T-helper 22 cell (primary cell): ENCODE measurements at regions not wholly inside any gene's neighbourhood (a gene's known extent, or its start where the extent isn't known, plus 50 kb on each side); places are given as distances from the start of the nearest gene placed in this dataset.
"Not testable (repeated sequence)": the region's sequence is repeated elsewhere in the genome, so short reads cannot be mapped to it uniquely, and the experiment has no call there.

Source experiments
- DNase-seq: peaks from one replicate; pipeline ENCODE4 v3.0.0-alpha.2; 2020; ENCODE audit warnings: low read depth

DNA sequence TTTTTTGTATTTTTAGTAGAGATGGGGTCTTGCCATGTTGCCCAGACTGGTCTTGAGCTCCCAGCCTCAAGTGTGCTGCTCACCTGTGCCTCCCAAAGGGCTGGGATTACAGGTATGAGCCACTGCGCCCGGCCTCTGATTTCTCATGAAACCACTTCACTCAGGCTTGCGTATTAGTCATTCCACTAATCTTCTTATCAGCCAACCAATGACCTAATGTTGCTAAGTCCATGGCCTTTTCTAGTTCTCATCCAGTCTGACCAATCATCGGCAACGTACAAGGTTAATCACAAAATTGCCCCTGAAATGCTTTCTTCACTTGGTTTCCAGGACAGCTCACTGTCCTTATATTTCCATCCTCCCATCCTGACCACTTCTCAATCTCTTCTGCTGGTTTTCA is 605.3 kb upstream of the SLC10A2 start:
- no peak for DNase-seq

DNA sequence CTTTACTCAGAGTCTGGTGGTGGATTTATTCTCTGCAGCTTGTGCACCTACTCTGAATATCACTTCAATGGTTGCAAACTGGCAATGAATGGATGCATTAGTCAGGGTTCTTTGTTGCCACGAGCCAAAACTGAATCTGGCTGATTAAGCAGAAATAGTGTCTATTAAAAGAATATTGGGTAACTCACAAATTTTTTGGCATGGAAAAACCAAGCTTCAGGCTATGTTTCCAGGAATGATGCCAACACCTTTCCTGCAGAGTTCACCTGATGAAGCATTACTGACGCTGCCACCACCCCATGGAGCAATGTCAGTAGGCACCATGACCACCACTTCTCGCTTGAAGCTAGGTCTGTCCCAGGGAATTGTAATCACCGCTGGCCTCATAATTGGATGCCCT is 597.8 kb upstream of the SLC10A2 start:
- no peak for DNase-seq

DNA sequence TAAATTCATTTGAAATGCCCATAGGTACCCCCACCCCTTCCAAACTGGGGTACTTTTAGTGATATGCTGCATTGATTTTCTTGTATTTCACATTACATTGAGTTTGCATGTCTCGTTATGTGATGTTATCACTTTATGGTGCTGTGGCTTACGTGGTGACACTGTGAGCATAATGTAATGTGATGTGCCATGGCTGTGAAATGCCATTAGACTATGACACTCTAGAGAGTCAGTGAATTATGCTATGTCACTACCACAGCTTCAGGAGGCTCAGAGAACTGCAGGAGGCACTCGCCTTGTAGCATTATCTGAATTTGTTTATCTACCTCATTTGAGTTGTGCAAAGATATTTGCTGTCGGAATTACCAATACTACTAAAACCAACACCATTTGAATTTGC is 590.1 kb upstream of the SLC10A2 start:
- no peak for DNase-seq

DNA sequence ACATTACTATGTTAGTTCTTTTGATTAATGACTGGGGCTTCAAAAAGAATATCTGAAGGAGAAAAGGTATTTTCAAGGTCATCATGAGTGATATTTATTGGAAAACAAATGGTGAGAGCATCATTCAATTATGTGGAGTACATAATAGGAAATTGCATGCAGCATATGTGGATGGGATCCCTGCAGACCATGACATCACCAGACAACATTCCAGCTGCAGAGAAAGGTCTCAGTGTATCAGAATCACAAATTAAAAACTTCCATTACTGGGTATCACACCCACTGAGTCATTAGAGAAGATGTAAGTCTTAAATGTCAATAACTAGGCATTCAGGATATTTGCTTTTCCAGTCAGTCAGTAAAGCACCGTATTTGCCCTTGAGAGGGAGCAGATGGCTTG is 574.4 kb upstream of the SLC10A2 start:
- no peak for DNase-seq

DNA sequence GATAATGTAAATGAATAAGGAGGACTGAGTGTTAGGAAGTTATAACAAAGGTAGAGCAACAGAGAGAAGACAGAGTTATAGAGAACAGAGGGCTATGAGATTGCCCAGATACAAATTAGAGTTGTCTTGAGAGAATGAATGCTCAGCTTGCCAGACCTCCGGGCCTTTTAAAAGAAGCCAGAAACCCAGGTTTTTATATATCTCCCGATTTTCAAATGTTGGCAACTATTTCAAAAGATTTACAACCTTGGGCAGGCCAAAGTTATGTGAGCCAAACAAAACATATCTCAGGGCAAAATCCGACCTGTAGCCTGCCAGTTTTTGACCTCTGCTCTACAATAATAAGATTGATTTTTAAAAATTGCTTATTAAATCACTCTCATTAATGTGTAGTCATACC is 573.1 kb upstream of the SLC10A2 start:
- DNase-seq, result no peak

DNA sequence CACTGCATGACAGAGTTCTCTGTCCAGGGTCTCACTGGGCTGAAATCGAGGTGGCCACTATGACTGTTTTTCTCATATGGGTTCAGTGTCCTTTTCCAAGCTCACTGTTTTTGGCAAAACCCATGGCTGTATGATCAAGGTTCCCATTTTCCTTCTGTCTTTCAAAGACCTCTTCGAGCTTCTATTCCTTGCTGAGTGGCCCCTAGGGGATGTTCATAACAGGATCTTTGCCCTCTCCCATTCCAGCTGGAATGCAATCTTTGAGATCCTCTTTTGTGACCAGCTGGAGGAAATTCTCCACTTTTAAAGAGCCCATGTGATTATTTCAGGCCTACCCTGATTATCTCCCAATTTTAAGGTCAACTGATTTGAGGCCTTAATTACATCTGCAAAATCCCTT is 572.5 kb upstream of the SLC10A2 start:
- DNase-seq, result no peak

DNA sequence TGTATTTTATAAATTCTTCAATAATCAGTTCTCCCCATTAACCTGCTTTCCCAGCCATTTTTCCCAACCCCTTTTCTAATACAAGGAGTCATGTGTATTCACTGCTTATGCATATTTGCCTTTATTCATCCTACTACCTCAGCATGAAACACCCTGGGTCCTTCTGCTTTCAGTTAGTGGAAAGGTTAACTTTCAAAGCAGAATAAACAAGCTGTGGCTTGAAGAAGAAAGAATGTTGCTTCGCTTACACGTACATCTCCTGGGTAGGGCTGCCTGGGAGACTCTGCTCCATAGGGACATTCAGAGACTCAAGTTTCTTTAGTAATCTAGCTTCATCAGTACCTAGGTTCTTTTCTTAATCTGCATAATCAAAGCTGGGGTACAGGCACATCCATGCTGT is 567.8 kb upstream of the SLC10A2 start:
- DNase-seq, result no peak

DNA sequence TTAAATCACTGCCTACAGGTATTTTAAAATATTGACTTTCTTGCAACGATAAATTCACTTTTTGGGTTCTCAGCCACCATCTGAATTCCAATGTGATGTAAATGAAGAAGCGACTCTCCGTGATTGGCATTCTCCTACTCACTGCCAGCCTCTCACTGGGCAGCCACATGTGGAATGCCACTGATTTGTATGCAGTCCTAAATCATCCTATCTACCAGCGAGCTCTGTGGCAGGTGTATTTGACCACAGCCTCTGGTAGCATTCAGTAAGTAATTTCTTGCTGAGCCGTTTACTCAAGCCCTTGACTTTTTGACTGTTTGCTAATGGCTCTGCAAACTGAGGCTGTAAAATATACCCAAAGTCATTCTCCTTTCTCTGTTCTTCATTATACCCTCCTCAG is 559.0 kb upstream of the SLC10A2 start:
- no peak for DNase-seq

DNA sequence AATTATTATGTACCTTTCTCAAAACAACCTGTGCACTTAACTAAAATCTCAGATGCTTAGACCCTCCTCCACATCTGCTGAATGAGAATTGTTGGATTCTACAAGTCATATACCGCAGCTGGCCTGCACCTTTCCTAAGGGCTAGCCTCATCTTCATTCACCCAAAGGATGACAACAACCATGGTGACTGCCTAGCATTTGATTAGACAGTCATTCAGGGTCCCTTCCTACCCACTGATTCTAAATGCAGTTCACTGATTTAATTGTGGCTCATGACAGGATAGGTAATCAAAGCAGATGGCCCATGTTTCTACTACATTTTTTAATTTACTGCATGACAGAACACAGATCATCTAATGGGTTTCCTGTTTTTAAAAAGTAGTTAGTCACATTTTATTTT is 551.9 kb upstream of the SLC10A2 start:
- no peak for DNase-seq

DNA sequence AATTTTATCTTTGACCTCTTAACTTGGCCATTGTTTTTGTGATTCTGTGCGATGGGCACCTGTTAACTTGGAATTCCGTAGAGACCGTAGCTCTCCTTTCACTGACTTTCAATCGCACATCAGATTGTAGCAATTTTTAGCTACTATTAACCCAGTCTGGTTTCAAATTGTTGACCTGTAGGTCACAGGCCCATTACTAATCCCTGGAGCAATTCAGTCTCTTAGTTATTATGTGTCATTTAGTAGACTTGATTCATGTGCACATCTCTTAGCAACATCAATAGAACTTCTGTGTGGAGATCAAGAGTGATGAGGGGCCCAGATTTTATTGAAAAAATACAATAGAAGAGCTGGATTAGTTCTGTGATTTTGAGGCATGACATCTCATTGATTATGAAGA is 549.6 kb upstream of the SLC10A2 start:
- DNase-seq, result no peak

DNA sequence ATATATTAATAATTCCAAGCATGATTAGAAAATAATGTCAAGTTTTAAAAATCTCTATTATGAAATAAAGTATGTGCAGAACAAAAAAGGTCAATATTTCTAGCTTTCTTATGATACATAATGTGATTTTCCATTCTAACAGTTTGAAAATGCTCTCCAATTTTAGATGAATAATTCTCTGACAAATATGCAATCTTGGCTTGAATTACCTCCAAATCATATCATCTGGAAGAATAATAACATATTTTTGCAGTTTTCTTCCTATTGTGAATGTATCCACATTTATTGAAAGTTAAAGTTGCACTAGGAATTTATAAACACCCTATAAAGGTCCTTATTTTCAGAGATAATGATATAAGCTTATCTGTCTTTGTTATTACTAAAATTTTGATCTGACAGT is 548.5 kb upstream of the SLC10A2 start:
- DNase-seq, result no peak

DNA sequence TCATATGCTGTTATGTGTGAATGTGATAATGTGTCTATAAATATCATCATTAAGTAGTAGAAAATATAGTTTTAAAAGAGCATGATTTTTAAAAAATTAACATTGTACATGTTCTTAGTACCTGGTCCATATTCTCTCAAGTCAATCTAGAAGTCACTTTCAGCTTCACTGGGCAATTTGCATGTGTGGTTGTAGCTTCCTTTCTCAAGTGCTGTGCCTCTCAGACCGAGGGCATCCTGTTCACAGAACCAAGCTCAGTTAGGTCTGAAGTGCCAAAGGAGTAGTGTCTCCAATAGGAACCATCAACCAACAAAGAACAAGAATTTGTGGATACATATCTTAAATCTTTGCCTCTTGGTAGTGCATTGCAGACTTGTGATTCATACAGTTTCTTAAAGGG is 541.8 kb upstream of the SLC10A2 start:
- no peak for DNase-seq

DNA sequence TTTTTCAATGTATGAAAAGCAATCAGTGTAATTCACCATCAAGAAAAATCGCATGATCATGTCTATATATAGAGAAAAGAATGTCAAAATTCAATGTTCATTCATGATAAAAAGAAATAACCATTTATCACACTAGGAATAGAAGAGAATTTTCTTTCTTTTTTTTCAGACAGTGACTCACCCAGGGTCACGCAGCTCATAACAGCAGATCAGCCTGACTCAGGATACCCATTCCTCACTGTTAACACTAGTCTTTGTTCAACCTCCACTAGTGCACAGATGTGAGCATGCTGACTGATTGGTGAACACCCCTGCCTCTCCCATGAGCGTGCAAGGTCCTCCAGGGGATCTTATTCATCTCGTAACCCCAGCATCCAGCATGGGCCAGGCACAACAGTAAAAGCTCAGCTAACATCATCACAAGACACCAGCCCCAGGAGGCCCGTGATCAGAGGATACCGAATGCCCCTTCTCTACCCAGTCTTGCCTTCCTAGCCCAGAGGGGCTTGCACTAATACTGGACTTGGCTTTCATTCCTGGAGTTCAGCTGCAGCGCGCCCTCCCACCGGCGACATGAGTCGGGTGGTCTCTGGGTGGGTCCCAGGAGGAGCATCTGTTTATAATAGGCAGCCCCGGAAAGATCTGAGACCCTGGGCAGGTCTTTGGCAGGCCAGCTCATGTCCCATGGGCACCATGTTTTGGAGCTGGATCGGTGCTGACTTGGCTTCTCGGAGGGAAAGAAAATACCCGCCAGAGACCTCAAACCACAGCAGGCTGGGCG is 539.5 kb upstream of the SLC10A2 start:
- no peak for DNase-seq

DNA sequence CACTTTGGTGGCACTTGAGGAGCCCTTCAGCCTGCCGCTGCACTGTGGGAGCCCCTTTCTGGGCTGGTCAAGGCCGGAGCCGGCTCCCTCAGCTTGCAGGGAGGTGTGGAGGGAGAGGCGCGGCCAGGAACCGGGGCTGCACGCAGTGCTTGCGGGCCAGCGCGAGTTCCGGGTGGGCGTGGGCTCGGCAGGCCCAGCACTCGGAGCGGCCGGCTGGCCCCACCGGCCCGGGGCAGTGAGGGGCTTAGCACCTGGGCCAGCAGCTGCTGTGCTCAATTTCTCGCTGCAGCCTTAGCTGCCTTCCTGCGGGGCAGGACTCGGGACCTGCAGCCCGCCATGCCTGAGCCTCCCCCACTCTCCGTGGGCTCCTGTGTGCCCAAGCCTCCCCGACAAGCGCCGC is 533.7 kb upstream of the SLC10A2 start:
- not testable (repeated sequence) for DNase-seq

DNA sequence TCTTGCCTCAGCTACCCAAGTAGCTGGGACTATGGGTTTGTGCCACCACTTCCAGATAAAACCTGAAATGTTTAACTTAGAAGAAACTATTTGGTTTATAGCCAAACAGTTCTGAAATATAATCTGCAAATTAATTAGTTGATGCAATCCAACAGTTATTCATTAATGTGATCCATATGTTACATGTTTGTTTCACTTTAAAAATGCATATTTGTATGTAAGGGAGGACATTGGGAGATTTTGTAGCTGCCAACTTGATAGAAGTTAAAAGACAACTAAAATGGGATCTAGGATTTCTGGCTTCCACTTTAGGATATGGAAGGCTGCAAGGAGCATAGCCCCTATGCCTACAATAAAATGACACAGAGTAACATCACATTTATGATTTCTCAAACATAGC is 532.5 kb upstream of the SLC10A2 start:
- DNase-seq, result no peak

DNA sequence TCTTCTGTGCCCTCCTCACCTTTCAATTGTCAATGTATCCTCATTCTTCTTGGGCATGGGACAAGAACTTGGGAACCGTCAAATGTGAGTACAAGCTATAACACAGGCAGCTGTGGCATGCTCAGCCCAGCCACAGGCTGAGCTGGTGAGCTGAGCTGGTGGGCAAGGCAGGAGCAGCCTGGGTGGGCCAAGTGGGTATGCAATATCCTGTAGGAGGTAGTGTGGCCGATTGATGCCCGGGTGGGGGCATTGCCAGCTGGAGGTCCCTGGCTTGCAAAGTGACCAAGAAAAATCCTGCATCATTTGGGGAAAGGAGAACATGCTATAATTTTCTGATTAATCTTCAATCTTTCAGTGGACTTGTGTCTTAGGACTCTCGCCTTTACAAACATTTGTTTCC is 507.2 kb upstream of the SLC10A2 start:
- DNase-seq, result no peak

DNA sequence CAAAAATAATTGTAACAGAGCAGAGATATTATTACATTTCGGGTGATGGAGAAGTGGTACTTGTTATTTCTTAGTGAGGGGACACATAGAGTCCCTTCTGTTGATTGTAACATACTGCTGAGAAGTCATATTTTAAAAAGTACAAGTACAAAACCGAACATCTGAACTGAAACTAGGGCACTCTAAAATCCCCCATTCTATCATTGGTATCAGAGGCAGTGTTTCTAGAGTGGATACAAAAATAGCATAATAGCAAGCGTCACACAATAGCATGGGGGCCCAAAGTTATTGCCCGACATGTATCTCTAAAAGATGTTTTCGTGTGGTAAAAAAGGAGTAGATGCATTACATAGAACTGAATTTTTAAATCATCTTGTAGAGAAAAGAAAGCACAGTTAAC is 502.1 kb upstream of the SLC10A2 start:
- no peak for DNase-seq

DNA sequence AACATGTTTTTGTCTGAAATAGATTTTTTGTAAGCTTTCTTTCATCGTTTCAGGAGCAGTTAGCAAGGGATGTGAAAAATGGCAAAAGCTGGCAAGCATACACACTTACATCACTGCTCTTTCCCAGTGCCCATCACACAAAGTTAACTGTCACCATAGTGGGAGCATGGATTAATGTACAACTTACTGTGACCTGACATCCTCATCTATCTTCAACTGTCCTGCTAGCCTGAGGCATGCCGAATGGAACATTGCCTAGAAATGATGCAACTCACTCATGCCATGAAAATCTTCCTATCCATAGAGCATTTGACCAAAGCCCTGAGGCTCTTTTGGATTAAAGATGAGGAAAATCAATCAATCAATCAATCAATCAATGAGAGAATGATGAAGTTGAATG is 491.7 kb upstream of the SLC10A2 start:
- DNase-seq, result no peak

DNA sequence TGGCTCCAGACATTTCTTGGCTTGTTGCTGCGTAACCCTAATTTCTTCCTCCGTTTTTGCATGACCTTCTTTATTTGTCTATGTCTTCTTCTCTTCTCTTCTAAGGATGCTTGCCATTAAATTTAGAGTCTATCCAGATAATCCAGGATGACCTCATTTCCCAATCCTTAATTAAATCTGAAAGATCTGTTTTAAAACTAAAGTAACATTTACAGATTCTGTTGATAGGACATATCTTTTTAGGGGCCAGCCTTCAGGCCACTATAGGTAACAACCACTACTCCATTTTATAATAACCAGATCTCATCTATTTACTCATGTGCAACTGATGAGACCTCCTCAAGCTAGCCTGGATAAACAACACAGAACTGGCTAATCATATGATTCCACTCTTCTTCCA is 490.5 kb upstream of the SLC10A2 start:
- DNase-seq, result no peak

DNA sequence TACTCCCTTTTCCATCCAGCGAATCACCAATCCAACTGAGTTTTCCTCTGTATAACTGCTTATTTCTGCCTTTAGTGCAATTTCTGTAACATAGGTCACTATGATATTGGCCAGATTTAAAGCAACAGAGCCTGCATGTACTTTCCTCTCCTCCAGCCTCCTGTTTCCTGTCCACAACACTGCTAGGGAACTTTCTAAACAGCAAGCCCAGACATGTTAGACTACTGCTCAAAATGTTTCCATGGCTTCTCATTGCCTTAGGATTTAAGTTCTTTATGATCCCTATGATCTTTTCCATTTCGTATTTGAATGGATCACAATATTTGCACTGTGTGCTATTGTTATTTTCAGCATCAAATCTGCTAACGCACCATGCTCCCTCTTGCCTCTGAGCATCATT is 481.7 kb upstream of the SLC10A2 start:
- no peak for DNase-seq

DNA sequence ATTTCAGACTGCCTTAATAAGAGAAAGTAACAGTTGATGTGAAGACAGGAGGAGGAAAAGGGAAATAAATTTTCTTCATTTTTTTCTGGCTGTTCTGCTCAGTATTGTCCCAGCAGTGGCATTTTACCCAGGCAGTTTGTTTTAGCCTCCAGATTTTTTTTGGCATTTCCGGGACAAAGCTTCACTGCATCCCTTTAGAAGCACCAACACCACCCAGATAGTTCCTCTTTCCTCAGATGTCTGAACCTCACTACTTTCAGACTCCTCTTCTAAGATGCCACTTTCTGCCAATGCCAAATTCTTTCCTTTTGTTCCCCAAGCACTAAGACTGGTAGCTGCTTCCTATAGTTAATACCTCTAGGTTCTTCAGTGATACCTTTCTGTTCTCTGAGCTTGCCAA is 480.1 kb upstream of the SLC10A2 start:
- DNase-seq, result no peak

DNA sequence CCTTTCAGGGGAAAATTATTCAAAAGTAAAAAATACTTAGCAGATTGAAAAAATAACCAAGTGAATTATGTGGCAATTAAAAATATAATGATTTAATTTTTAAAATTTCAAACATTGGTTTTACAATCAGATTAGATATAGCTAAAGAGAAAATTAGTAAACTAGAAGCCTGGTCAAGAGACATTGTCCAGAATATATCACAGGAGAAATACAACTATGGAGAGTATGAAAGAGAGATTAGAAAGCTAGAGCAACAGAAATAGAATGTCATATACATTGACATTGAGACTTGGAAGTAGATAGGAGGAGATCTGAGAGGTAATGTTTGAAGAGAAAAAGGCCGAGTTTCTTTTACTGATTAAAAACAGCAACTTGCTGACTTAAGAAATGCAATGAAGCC is 476.4 kb upstream of the SLC10A2 start:
- no peak for DNase-seq

DNA sequence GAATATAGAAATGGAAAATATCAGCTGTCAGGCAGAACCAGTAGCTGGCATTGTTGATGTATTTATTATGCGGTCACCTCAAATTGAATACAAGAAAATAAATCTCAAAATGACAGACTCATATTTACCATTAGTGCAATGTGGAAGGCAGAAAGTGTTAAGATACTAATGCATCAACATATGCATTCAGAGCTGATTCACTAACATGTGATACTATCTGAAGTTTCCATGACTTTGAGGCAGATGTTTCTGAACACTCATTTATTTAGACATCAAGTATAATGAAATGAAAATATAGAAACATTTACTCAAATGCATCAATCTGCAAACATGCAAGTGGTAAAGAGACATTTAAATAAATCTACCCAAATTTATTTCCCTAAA is 474.2 kb upstream of the SLC10A2 start:
- no peak for DNase-seq

DNA sequence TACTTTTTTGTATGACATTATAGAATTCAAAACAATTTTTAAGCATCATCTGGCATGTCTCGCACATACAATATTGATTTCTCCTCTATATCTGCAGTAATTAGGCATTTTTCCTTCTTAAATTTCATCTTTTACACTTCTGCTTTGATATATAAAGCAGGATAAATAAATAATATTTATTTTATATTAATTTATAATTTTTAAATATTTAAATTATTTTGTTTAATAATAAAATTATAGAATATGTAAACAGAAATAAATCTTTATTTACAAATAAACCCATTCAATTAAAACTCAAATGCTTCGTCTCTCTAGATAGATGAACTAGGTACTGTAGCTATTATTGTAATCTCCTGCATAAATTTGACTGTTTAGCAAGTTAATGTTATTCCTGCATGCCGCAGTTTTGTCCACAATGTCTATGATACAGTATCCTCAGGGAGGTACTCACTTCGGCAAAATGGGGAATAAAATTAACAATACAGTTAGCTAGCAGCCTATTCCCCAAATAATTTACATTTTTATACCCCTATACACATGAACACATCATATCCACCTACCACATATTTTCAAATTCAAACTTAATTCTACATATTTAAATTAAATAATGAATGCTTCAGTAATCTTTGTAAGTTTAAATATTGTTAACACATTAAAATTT is 473.6 kb upstream of the SLC10A2 start:
- DNase-seq, result no peak
